CD4-positive, alpha-beta T cell treated with Interleukin-10 for 1 hour (primary cell): ENCODE measurements at regions not wholly inside any gene's neighbourhood (a gene's known extent, or its start where the extent isn't known, plus 50 kb on each side); places are given as distances from the start of the nearest gene placed in this dataset.

ENCODE experiments used
- DNase-seq: peaks from one replicate; pipeline ENCODE4 v3.0.0-alpha.2; 2020

- DNase-seq = no peak
Observed at GRCh38 chr16:85971902-85972638, 73.1 kb downstream of the IRF8 start.

DNA sequence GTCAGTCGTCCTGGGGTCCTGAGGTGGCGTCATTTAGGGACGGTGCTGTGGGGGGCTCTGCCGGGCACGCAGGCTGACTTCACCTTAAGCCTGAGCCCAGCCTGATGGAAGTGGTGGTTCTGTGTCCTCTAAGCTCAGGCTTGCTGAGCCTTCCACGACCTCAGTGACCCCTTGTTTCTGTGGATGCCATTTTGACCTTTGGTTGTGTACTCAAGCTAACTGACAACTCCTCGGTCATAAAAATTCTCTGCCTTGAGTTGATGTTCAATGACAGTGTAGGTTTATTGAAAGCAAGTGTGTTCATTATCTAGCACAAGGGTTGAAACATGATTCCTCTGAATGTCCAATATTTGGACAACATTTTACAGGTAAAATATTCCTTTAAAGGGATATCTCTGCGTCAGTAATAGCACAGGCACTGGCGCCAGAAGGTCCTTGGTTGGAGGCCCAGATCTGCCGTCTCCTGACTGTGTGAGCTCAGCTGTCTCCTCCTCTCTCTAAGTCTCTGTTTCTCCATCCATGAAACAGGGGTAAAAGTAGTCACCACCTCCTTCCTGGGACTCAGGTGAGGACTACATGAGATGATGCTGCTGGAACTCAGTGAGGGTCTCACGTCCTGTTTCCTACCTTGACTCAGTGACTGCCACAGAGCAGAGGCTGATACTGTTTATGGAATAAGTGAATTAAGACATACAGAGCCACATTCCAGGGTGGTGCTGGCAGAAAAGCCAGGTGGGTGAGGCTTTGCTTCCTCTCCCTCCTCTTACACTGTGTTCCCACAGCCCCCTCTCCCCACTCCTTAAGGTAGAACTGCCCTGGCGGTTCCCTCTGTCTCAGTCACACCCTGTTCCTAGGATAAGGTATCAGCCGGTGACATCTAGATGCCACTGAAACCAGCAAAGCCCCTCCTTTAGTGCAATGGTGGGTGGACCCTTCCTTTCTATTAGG is 75.7 kb downstream of the IRF8 start:
- no peak for DNase-seq

DNA sequence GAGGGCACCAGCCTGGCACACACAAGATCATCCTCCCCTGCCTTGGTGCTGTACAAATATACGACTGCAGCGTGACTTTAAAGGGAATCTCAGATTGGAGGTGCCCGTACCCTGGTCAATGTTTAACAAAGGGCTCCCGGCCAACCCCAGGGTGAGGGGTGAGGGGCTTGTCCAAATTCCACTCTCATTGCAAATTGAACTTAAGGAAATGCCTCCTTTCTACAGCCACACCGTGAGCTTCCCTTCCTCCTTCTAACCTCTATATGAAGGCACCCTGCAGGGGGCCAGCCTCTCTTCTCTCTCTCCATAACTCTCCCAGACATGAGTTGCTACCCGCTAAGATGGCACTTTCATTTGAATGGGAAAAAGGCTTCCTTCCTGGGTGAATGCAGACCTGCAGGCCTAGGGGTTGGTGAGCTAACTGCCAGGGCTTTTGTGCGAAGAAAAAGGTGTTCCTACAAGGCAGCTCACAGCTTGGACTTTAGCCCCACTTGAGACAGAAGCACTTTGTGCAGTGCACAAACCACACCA is 76.6 kb downstream of the IRF8 start:
- DNase-seq = no peak

- no peak for DNase-seq
Observed at GRCh38 chr16:85978291-85978775, 79.4 kb downstream of the IRF8 start.

DNA sequence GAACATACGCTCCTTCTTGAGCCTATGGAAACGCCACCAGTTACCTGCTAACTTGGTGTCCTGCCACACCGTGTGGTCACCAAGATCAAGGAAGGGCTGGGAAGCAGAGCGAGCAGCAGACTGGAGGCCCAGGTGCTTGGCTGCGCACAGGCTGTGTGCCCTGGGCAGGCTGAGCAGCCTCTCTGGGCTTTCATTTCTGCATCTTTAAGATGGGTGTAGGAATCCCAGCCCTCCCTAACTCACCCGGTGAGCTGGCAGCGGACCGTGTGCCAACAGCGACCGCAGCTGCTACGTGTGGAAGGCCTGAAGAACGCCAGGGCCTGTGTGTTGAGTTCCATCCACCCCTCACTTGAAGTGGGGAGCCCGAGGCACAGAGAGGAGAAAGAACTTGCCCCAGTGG is 80.0 kb downstream of the IRF8 start:
- DNase-seq = no peak

DNA sequence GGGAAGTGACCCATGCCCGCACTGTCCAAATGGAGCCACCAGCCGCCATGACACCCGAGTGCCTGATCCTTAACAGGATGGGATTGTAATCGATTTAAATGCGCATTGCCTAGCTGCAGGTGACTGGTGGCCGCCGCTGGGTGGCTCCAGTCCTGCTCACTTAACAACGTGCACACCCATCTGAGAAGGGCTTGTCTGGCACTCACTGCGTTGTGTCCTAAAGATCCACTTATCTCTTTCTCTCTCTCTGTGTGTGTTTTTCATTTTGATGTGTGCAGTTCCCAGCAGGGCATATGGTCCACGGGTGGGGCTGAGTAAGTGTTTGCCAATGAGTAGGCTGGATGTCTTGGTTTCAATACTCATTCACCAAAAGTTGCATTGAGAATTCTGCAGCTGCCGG is 80.6 kb downstream of the IRF8 start:
- DNase-seq = no peak

DNA sequence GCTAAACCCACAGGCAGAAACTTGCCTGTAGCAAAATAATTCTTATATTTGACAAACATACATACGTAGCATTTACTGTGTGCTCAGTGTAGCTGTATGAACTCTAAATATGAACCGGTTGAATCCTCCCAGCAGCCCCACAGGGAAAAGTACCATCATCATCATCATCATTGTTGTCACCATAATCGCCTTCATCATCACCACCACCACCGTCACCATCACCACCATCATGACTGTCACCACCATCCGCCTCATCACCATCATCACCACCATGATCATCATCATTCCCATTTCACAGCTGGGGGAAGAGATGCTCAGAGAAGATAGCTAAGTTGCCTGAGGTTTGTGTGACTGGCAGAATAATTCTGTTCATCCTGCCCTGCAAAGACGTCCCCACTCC is 81.7 kb downstream of the IRF8 start:
- DNase-seq = no peak

GRCh38 chr16:85981826-85982562 is 83.0 kb downstream of the IRF8 start:
- DNase-seq = no peak

GRCh38 chr16:85982563-85982939 is 83.6 kb downstream of the IRF8 start:
- peak; percentile 9 for DNase-seq

- DNase-seq = no peak
Observed at GRCh38 chr16:85983064-85983463, 84.1 kb downstream of the IRF8 start.

- no peak for DNase-seq
Observed at GRCh38 chr16:85983606-85984230, 84.8 kb downstream of the IRF8 start.

DNA sequence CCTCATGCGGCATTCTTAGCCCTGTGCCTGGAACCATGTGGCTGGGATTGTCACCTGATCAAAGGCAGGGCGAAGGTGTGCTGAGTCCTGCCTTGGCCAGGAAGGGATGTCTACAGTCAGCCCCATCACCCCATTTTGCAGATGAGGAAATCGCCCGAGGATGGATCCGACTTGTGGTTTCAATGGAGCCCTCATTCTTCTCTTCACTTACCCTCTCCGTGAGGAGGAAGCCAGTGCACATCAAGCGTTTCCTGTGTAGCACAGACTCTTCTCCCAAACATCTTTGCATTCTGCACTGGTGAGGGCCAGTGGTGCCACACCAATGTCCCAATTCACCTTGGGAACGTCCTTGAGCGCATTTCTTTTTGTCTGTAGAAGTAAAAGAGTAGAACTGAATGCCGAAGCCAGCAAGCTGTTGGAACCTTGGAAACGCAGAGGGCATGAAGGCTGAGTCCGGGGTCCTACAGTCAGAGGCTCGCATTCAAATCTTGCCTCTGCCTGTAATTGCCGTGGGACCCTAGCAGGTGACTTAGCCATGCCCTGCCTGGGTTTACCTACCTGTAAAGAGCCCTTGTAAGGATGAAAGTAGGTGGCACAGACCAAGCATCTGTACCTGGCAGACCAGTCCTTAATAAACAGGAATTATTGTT is 85.4 kb downstream of the IRF8 start:
- no peak for DNase-seq

DNA sequence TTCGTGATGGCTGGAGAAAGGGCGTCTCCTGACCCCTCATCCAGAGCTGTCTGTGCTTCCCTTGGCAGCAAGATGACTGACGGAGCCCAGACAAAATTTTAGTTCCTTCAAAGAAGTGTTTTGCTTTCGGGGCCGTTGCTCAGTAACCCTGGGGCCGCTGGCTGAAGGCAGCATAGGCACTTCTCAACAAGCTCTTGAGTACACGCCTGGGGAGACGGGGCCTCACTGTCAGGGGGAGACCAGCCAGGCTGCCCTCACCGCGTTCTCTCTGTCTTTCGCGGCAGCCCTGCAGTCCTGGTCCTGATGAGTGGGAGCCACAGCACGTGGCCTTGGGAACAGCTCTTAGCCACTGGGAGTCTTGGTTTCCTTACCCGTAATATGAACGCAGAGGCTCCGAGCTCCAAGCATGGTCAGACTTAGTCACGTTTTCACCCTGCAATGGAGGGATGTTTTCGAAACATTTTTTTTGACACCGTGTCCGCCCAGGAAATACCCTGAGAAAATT is 86.0 kb downstream of the IRF8 start:
- DNase-seq = peak; percentile 15

GRCh38 chr16:85986931-85987749 is 88.2 kb downstream of the IRF8 start:
- peak; percentile 34 for DNase-seq

DNA sequence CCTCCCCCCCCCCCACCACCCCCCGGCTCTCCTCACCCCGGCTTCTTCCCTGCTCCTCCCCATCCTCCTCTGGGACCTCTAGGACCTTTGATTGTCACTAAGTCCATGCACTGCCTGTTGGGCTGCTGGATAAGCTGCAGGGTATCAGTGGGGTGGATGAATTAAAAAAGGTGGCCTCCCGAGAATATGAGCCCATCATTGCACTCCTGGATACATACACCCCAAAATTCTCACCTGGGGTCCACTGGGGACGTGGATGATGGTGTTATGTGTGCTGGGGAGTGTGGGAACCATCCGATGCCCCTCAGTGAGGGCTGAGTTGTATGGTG is 88.8 kb downstream of the IRF8 start:
- DNase-seq = no peak

- no peak for DNase-seq
Observed at GRCh38 chr16:85988306-85988705, 89.3 kb downstream of the IRF8 start.

- no peak for DNase-seq
Observed at GRCh38 chr16:85988723-85989313, 89.9 kb downstream of the IRF8 start.

DNA sequence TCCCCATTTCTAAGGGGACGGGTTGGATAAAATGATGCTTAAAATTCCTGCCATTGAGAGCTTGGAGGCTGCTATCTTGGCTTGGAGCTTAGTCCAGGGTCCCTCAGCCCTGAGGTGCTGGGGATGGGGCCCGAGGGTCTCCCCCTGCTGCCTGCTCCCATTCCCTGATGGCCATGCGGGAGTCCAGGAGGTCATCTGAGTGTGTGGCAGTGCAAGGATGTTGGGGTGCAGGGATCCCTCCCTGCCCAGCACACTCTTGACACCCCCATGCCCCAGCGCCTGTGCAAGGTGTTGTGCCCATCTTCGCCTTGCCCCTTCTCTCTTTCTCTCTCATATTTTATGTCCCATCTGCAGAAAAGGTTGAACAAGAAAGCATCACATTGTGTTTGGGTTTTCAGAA is 90.4 kb downstream of the IRF8 start:
- DNase-seq = no peak

DNA sequence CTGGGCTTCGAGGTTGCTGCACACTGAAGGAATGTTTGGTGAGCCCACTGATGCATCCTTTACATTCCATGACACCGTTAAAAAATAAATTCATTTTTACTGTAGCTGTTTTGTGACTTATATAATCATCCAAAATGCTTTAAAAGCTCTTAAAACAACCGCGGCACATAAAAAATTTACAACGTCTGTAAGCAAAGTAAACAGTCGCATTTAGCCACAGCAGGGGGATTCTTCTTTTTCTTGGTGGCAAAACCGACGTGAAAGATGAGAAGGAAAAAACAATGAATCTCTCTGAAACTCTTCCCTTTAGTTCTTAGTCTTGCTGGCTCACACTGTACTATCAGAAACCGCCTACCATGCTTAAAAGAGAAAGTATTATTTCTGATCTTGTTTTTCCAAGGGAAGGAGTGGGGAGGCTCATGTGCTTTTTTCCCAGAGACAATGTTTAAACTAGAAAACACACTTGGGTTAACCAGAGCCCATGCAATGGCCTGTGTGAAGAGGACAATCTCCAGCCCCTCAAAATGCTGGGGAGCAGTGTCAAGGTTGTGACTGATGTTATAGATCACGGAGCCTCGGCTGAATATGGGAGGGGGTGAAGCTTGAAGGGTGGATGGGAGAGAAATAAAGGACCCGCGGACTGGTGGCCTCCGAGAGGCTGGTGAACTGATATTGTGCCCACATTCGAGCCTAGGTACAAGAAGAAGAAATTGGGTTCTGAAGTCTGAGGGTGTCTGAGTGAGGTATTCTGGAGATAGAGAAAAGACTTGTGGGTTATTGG is 91.1 kb downstream of the IRF8 start:
- DNase-seq = no peak

DNA sequence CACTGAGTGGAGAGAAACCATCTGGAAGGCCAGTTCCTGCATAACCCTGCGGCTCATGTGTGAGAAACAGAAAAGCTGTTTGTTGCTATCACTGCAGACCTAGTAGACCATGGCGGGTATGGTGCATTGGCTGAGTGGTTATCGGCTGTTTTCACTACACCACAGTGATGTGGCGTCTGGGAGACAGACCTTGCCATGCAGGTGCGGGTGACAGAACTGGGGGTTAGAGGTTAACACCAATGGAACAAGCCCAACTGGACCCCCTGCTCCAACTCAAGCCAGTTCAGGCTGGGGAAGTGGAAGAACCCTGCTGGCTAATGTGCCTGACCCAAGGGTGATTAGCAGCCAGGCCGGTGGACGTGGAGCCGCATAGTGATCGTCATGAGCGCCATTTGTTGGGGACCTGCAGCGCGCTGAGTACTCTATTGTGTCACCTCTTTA is 91.9 kb downstream of the IRF8 start:
- no peak for DNase-seq
